Ishikawa (cell line): ENCODE measurements at regions not wholly inside any gene's neighbourhood (a gene's known extent, or its start where the extent isn't known, plus 50 kb on each side); places are given as distances from the start of the nearest gene placed in this dataset.

Experiments used
- CEBPB ChIP-seq: IDR thresholded peaks from 2 replicates; pipeline ENCODE4 v1.6.1; 2012
- CREB1 ChIP-seq: IDR thresholded peaks from 2 replicates; pipeline ENCODE4 v1.6.1; 2012; ENCODE audit warnings: low read depth
- EGR1 ChIP-seq: IDR thresholded peaks from 2 replicates; pipeline ENCODE4 v1.6.1; 2012
- EP300 ChIP-seq: IDR thresholded peaks from 2 replicates; pipeline ENCODE4 v1.6.1; 2012; ENCODE audit warnings: borderline replicate concordance
- FOXM1 ChIP-seq: IDR thresholded peaks from 2 replicates; pipeline ENCODE4 v1.6.1; 2012; ENCODE audit warnings: low read depth, borderline replicate concordance
- NFIC ChIP-seq: IDR thresholded peaks from 2 replicates; pipeline ENCODE4 v1.6.1; 2012
- RAD21 ChIP-seq: IDR thresholded peaks from 2 replicates; pipeline ENCODE4 v1.6.1; 2012; ENCODE audit warnings: low read depth
- TAF1 ChIP-seq: IDR thresholded peaks from 2 replicates; pipeline ENCODE4 v1.6.1; 2012; ENCODE audit warnings: low read depth, mild to moderate bottlenecking
- TCF12 ChIP-seq: IDR thresholded peaks from 2 replicates; pipeline ENCODE4 v1.6.1; 2012; ENCODE audit warnings: low read depth
- TEAD4 ChIP-seq: IDR thresholded peaks from 2 replicates; pipeline ENCODE4 v1.6.1; 2012
- YY1 ChIP-seq: IDR thresholded peaks from 2 replicates; pipeline ENCODE4 v1.6.1; 2012; ENCODE audit warnings: low read depth
- ZBTB7A ChIP-seq: IDR thresholded peaks from 2 replicates; pipeline ENCODE4 v1.6.1; 2012; ENCODE audit warnings: low read depth
- TF ChIP-seq, protein P1 (sequence below): IDR thresholded peaks from 2 replicates; pipeline ENCODE4 v1.6.1; 2012
- TF ChIP-seq, protein P2 (sequence below): IDR thresholded peaks from 2 replicates; pipeline ENCODE4 v1.6.1; 2012
- TF ChIP-seq, protein P3 (sequence below): IDR thresholded peaks from 2 replicates; pipeline ENCODE4 v1.6.1; 2012; ENCODE audit warnings: low read depth, mild to moderate bottlenecking

DNA sequence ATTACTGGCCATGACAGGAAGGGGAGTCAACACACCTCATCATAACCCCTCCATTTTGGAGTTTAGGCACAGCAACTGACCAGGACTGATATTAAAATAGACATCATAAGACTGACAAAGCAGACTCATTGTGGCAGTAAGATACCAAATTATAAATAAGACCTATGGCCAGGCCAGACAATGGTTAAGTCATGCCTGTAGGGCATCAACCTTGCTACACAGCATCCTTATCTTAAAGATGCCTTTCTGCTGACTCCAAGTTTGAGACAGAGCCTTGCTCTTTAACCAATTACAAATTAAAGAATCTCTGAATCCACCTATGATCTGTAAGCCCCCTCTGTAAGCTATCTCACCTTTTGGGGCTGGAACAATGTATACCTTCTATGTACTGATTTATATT lies 65.5 kb downstream of the VCX2 start:
- TF ChIP-seq YY1: no peak
- TF ChIP-seq, protein P1, sequence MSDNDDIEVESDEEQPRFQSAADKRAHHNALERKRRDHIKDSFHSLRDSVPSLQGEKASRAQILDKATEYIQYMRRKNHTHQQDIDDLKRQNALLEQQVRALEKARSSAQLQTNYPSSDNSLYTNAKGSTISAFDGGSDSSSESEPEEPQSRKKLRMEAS: no peak
- TF ChIP-seq CREB1: no peak
- no peak for TF ChIP-seq TEAD4
- no peak for TF ChIP-seq FOXM1
- no peak for TF ChIP-seq RAD21

GRCh38 chrX:8103655-8104054 lies 67.4 kb downstream of the VCX2 start:
- TF ChIP-seq TAF1: no peak
- TF ChIP-seq, protein P2, sequence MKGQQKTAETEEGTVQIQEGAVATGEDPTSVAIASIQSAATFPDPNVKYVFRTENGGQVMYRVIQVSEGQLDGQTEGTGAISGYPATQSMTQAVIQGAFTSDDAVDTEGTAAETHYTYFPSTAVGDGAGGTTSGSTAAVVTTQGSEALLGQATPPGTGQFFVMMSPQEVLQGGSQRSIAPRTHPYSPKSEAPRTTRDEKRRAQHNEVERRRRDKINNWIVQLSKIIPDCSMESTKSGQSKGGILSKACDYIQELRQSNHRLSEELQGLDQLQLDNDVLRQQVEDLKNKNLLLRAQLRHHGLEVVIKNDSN: no peak
- TF ChIP-seq, protein P1: no peak

DNA sequence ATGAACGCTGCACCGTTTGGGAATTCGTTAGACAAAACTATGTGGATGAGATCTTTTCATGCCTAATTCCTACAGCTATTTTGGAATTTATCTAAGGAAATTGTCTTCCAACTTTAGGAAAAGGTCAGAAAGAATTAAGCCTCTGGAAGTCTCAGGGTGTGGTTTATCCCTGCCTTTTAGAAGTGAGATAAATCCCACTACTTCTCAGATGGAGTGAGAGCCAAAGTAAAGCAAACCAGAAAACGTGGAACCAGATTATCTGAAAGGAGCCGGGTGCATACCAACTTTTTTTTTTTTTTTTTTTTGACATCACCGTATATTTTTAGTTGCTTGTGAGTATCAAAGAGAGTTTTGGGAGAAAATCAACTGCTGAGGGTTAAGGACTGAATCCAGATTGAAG lies 79.6 kb downstream of the VCX2 start:
- TF ChIP-seq CREB1: no peak
- no peak for TF ChIP-seq EGR1
- TF ChIP-seq TAF1: no peak
- TF ChIP-seq RAD21: no peak
- TF ChIP-seq, protein P2: no peak
- TF ChIP-seq, protein P3, sequence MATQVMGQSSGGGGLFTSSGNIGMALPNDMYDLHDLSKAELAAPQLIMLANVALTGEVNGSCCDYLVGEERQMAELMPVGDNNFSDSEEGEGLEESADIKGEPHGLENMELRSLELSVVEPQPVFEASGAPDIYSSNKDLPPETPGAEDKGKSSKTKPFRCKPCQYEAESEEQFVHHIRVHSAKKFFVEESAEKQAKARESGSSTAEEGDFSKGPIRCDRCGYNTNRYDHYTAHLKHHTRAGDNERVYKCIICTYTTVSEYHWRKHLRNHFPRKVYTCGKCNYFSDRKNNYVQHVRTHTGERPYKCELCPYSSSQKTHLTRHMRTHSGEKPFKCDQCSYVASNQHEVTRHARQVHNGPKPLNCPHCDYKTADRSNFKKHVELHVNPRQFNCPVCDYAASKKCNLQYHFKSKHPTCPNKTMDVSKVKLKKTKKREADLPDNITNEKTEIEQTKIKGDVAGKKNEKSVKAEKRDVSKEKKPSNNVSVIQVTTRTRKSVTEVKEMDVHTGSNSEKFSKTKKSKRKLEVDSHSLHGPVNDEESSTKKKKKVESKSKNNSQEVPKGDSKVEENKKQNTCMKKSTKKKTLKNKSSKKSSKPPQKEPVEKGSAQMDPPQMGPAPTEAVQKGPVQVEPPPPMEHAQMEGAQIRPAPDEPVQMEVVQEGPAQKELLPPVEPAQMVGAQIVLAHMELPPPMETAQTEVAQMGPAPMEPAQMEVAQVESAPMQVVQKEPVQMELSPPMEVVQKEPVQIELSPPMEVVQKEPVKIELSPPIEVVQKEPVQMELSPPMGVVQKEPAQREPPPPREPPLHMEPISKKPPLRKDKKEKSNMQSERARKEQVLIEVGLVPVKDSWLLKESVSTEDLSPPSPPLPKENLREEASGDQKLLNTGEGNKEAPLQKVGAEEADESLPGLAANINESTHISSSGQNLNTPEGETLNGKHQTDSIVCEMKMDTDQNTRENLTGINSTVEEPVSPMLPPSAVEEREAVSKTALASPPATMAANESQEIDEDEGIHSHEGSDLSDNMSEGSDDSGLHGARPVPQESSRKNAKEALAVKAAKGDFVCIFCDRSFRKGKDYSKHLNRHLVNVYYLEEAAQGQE: no peak
- TF ChIP-seq, protein P1: no peak
- no peak for TF ChIP-seq EP300
- no peak for TF ChIP-seq FOXM1
- TF ChIP-seq ZBTB7A: no peak
- no peak for TF ChIP-seq TEAD4
- TF ChIP-seq TCF12: no peak
- no peak for TF ChIP-seq YY1

- no peak for TF ChIP-seq TAF1
- no peak for TF ChIP-seq TEAD4
- TF ChIP-seq TCF12: no peak
- TF ChIP-seq RAD21: no peak
- no peak for TF ChIP-seq YY1
- TF ChIP-seq ZBTB7A: no peak
These were observed 80.2 kb downstream of the VCX2 start for GRCh38 chrX:8090906-8091305.

DNA sequence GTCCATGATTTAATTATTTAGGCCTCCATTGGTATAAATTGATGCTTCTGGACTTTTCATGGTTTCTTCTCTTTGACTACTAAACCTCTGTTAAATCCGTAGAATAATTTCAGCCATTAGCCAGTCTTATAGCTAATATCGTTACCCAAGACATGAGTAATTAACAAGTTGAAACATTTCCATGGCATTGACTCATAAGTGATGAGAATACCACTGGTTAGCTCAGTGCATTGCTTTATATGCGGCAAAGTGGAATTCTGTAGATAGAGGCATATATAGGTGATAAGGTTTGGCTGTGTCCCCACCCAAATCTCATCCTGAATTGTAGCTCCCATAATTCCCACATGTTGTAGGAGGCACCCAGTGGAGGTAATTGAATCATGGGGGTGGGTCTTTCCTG lies 80.6 kb downstream of the VCX2 start:
- TF ChIP-seq YY1 (no peak), TEAD4 (no peak), FOXM1 (no peak), CEBPB (no peak), RAD21 (no peak), EGR1 (no peak), TCF12 (no peak), CREB1 (no peak), EP300 (no peak), ZBTB7A (no peak), TAF1 (no peak), NFIC (no peak)
- TF ChIP-seq, protein P2: no peak
- TF ChIP-seq, protein P1: no peak
- TF ChIP-seq, protein P3: no peak

- no peak for TF ChIP-seq RAD21
- TF ChIP-seq EGR1: no peak
- TF ChIP-seq, protein P1: no peak
These were observed 81.9 kb downstream of the VCX2 start for GRCh38 chrX:8089141-8089540.
